Prostate gland (tissue), 2 donors: ENCODE measurements at regions not wholly inside any gene's neighbourhood (a gene's known extent, or its start where the extent isn't known, plus 50 kb on each side); places are given as distances from the start of the nearest gene placed in this dataset.

Source experiments
- DNase-seq: peaks from one replicate; pipeline ENCODE4 v3.0.0-alpha.2; 2019; ENCODE audit warnings: low spot score
- H3K27ac ChIP-seq, 2 donors: fragments of 200-600 bp; sonication (generic); 2 replicates each; pipeline ENCODE4 v1.5.1; 2017 to 2019
- H3K27me3 ChIP-seq: fragments of 200-600 bp; sonication (generic); replicated peaks from 2 replicates; pipeline ENCODE4 v1.5.1; 2019; ENCODE audit not compliant: insufficient read depth
- H3K36me3 ChIP-seq, 2 donors: fragments of 200-600 bp; sonication (generic); 1 replicate in 1 of 2; 2 replicates in 1 of 2; pipeline versions ENCODE4 v1.5.1 to v1.8.1; 2017 to 2019
- H3K4me1 ChIP-seq: fragments of 200-600 bp; sonication (generic); replicated peaks from 2 replicates; pipeline ENCODE4 v1.5.1; 2019
- H3K4me3 ChIP-seq, 2 donors: fragments of 200-600 bp; sonication (generic); 2 replicates each; pipeline ENCODE4 v1.5.1; 2017 to 2019
- H3K9me3 ChIP-seq: fragments of 200-600 bp; sonication (generic); 2 replicates; pipeline ENCODE4 v1.5.1; 2017
- POLR2A ChIP-seq: fragments of 450-650 bp; IDR thresholded peaks from one replicate; pipeline ENCODE4 v1.6.1; 2016; ENCODE audit warnings: antibody characterized with exemption, mild to moderate bottlenecking
- POLR2AphosphoS5 ChIP-seq: sonication (generic); formaldehyde crosslinking; IDR thresholded peaks from one replicate; pipeline ENCODE4 v1.6.1; 2017; ENCODE audit warnings: antibody characterized with exemption
- WGBS: methylation state at CpG from one replicate; pipeline ENCODE4 v1.1.5; 2018; 5-methylcytosine and 5-hydroxymethylcytosine counted together
- intact Hi-C: fragments of 100-400 bp; cut with DNase I; formaldehyde crosslinking; loops from one replicate; pipeline ENCODE4 v1.14.2; 2022
- TF ChIP-seq, protein P1 (sequence below), 4 experiments: fragments of 200-600 bp in 2 of 4; fragments of 450-650 bp in 2 of 4; sonication (generic) in 2 of 4; IDR thresholded peaks; 1 replicate in 3 of 4; 2 replicates in 1 of 4; pipeline ENCODE4 v1.5.1; 2016 to 2019; ENCODE audit warnings: antibody characterized with exemption in 4 of 4, mild to moderate bottlenecking in 2 of 4, moderate library complexity in 2 of 4

DNA sequence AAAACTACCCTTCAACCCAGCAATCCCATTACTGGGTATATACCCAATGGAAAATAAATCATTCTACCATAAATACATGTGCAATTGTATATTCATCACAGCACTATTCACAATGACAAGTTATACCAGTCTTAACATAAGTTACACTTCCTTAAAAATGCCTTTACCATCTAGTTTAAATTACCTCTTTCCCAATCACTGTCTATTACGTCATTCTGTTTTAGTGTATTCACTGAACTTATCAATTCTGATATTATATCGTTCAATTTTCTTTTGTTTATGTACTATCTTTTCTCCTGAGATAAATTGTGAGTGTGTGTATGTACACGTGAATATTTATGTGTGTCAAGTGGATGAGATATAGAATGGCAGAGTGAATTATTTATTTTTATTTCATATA, 1416.8 kb downstream of the OLFM4 start:
- 87% methylated on average over 3 of the region's 3 CpGs for WGBS

DNA sequence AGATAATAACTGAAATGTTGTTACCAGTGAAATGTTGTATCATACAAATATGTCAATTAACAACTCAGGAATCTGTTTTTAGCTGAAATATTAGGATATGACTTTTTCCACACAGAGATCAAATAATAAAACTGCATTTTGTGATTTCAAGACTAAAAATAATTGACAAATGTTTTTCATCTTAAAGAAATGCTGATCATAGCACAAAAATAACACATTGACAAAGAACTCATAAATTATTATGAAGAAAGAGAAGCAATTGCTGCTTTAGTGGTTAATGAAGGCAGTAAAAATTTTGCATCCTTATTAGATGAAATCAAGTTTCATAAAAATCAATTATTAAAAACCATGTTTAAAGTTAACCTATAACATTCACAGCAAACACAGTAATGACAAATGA, 1417.3 kb downstream of the OLFM4 start:
- Histone ChIP-seq H3K27ac (no peak overlapping the region), H3K36me3 (no peaks in the 10 kb centered on the region), H3K27me3 (no peaks in the 10 kb centered on the region), H3K4me3 (no peak overlapping the region), H3K4me1 (no peaks in the 10 kb centered on the region), H3K9me3 (no peaks in the 10 kb centered on the region)
- intact Hi-C loops: no loop called here
- TF ChIP-seq, protein P1, sequence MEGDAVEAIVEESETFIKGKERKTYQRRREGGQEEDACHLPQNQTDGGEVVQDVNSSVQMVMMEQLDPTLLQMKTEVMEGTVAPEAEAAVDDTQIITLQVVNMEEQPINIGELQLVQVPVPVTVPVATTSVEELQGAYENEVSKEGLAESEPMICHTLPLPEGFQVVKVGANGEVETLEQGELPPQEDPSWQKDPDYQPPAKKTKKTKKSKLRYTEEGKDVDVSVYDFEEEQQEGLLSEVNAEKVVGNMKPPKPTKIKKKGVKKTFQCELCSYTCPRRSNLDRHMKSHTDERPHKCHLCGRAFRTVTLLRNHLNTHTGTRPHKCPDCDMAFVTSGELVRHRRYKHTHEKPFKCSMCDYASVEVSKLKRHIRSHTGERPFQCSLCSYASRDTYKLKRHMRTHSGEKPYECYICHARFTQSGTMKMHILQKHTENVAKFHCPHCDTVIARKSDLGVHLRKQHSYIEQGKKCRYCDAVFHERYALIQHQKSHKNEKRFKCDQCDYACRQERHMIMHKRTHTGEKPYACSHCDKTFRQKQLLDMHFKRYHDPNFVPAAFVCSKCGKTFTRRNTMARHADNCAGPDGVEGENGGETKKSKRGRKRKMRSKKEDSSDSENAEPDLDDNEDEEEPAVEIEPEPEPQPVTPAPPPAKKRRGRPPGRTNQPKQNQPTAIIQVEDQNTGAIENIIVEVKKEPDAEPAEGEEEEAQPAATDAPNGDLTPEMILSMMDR (IDR thresholded peaks at IDR 0.05): no peak
- no peak for DNase-seq

More for the DNA sequence above, 1416.8 kb downstream of the OLFM4 start:
- Histone ChIP-seq H3K4me1 (no peaks in the 10 kb centered on the region), H3K36me3 (no peaks in the 10 kb centered on the region), H3K4me3 (no peak overlapping the region), H3K27ac (no peak overlapping the region), H3K9me3 (no peaks in the 10 kb centered on the region), H3K27me3 (no peaks in the 10 kb centered on the region)
- no peak for DNase-seq
- intact Hi-C loops: no loop called here
- TF ChIP-seq POLR2A: no peak
- TF ChIP-seq POLR2AphosphoS5: no peak
- TF ChIP-seq, protein P1 (IDR thresholded peaks at IDR 0.05): no peak

DNA sequence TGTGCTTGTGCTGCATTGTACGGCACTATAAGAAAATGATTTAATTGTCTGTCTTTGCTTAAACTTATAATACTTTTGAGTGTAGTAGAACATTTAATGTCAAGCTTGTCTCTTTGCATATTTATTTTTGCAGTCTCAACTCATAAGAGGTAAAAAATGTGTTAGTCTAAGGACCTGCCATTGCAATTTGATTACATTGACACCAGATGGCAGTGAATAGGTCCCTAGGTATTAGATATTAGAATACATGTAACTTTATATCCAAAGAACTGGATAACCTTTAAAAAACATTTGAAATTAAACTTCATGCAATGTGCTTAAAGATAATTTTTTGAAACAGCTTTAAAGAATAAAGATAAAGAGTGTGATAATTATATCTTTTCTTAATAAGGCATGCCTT, 1421.3 kb downstream of the OLFM4 start:
- H3K27ac ChIP-seq: no peak overlapping the region
- no peaks in the 10 kb centered on the region for H3K27me3 ChIP-seq
- no peaks in the 10 kb centered on the region for H3K4me1 ChIP-seq
- no peak for DNase-seq
- H3K36me3 ChIP-seq: no peaks in the 10 kb centered on the region
- intact Hi-C loops: no loop called here
- H3K9me3 ChIP-seq: no peaks in the 10 kb centered on the region
- 66% methylated on average over 1 of the region's 1 CpG for WGBS
- no peak overlapping the region for H3K4me3 ChIP-seq
- TF ChIP-seq POLR2A (no peak), POLR2AphosphoS5 (no peak)
- TF ChIP-seq, protein P1 (IDR thresholded peaks at IDR 0.05): no peak

DNA sequence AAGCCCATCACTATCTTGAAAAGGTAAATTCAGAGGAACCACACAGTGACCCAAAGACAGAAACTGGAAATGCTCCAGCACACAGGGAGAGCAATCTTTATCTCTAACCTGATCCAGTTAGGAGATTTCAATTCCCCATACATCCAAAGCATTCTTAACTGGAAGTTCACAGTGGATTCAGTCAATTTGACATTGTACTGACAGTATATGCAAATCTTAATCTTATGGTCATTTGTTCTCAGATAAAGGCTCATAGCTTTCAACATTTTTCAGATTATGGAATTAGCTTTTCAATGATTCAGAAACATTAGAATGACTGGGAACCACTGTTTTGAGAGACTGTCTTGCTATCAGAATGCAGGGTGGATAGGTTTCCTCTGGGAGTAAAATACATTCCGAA, 1455.6 kb downstream of the OLFM4 start:
- Histone ChIP-seq H3K27me3 (no peaks in the 10 kb centered on the region), H3K4me1 (no peaks in the 10 kb centered on the region), H3K9me3 (no peaks in the 10 kb centered on the region), H3K36me3 (no peaks in the 10 kb centered on the region), H3K4me3 (no peak overlapping the region), H3K27ac (no peak overlapping the region)
- TF ChIP-seq POLR2A (no peak), POLR2AphosphoS5 (no peak)
- TF ChIP-seq, protein P1 (IDR thresholded peaks at IDR 0.05): no peak
- WGBS: 88% methylated on average over 1 of the region's 1 CpG
- DNase-seq: no peak
- intact Hi-C loops: no loop called here

DNA sequence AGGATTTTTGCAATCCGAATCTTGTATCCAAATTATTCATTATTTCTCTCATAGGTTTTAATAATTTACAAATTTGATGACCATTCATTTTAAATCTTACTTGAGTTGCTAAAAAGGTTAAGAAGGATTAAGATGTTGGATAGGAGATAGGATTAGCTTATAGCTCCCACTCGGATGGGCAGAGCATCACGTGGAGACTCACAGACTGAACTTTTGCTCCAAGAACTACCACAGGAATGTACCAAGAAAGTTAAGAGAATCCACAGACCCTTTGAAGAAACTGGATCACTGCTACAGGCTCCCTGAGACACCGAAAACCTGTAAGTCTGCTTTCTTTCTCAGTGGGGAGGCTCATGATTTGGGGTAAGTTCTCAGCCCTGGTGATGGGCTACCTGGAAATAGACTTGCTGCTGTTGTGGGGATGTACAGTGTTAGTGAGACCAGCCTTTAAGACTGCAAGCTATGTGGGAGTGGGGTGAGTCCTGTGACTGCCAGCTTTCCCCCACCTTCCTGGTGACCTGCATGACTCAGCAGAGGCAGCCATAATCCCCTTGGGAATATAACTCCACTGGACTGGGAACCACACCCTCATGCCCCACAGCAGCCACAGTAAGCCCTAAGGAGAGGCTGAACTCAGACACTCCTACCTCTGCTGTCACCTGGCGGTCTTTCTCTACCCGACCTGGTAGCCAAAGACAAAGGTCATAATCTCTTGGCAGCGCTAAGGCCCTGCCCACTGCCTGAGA, 1458.0 kb downstream of the OLFM4 start:
- no peaks in the 10 kb centered on the region for H3K4me1 ChIP-seq

More for the DNA sequence above, 1458.0 kb downstream of the OLFM4 start:
- no peaks in the 10 kb centered on the region for H3K36me3 ChIP-seq
- DNase-seq: no peak
- no peak overlapping the region for H3K27ac ChIP-seq
- TF ChIP-seq, protein P1 (IDR thresholded peaks at IDR 0.05): no peak
- H3K9me3 ChIP-seq: no peaks in the 10 kb centered on the region
- intact Hi-C loops: no loop called here
- no peak overlapping the region for H3K4me3 ChIP-seq
- H3K27me3 ChIP-seq: no peaks in the 10 kb centered on the region
- WGBS: 90% methylated on average over 7 of the region's 7 CpGs
